GM18867 (cell line): ENCODE measurements at regions not wholly inside any gene's neighbourhood (a gene's known extent, or its start where the extent isn't known, plus 50 kb on each side); places are given as distances from the start of the nearest gene placed in this dataset.
"Not testable (repeated sequence)": the region's sequence is repeated elsewhere in the genome, so short reads cannot be mapped to it uniquely, and the experiment has no call there.

Experiments used
- ATAC-seq: cut with Tn5 transposase; IDR thresholded peaks from one replicate; pipeline ENCODE4 v1.9.1; 2021; ENCODE audit warnings: mild to moderate bottlenecking, moderate library complexity; ENCODE audit not compliant: unreplicated experiment

DNA sequence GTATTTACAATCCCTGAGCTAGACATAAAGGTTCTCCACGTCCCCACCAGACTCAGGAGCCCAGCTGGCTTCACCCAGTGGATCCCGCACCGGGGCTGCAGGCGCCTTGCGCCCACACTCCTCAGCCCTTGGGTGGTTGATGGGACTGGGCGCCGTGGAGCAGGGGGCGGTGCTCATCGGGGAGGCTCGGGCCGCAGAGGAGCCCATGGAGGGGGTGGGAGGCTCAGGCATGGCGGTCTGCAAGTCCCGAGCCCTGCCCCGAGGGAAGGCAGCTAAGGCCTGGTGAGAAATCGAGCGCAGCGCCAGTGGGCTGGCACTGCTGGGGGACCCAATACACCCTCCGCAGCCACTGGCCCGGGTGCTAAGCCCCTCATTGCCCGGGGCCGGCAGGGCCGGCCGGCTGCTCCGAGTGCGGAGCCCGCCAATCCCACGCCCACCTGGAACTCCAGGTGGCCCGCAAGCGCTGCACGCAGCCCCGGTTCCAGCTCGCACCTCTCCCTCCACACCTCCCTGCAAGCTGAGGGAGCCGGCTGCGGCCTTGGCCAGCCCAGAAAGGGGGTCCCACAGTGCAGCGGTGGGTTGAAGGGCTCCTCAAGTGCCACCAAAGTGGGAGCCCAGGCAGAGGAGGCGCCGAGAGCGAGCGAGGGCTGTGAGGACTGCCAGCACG lies 260.9 kb upstream of the BTG1 start:
- not testable (repeated sequence) for ATAC-seq

DNA sequence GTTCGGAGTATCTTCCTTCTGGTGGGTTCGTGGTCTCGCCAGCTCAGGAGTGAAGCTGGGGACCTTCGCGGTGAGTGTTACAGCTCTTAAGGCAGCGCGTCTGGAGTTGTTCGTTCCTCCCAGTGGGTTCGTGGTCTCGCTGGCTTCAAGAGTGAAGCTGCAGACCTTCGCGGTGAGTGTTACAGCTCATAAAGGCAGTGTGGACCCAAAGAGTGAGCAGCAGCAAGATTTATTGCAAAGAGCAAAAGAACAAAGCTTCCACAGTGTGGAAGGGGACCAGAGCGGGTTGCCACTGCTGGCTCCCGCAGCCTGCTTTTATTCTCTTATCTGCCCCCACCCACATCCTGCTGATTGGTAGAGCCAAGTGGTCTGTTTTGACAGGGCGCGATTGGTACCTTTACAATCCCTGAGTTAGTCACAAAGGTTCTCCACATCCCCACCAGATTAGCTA lies 260.2 kb upstream of the BTG1 start:
- not testable (repeated sequence) for ATAC-seq

DNA sequence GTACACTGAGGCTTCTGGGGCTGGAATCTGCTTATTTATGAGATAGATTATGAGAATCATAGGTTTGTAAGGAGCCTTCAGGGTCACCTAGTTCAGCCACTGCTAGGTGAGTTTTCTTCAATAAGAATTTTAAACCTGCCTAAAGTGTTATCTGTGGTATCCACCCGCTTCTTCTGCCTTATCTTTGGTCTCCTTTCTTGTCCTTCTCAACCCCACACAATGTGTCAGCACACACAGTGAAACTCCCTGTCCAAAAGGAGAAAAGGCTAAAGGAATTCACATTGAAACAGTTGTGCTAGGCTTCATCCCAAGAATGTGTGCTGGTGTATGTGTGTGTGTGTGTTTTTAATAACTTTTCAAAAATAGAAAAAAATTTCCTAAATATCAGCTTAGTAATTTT lies 259.3 kb upstream of the BTG1 start:
- ATAC-seq: no peak

DNA sequence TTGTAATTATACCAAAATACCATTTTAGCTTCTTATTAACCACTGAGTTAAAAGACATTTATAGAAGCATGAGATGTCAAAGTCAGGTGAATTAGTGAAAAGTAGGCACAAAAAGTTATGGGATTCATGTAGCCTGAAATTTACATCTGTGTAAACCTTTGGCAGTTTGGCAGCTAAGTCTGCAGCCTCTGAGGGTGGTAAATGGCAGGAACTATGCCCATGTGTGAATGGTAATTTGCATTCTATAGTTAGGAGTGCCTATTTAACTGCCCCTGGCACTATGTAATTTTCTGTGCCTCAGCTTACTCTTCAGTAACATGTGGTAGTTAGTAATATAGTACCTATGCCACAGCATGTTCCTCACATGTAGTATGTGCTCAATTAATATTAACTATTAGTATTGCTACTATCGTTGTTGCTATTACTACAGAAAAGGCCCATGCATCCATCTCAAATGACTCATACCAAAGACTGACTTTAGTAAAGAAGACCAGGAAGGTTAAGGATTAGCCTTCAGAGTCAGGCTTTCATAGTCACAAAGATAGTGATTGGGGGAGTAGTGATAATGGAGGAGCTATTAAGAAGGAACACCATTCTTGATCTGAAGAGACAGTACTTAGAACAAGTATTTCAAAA lies 258.7 kb upstream of the BTG1 start:
- ATAC-seq: no peak

DNA sequence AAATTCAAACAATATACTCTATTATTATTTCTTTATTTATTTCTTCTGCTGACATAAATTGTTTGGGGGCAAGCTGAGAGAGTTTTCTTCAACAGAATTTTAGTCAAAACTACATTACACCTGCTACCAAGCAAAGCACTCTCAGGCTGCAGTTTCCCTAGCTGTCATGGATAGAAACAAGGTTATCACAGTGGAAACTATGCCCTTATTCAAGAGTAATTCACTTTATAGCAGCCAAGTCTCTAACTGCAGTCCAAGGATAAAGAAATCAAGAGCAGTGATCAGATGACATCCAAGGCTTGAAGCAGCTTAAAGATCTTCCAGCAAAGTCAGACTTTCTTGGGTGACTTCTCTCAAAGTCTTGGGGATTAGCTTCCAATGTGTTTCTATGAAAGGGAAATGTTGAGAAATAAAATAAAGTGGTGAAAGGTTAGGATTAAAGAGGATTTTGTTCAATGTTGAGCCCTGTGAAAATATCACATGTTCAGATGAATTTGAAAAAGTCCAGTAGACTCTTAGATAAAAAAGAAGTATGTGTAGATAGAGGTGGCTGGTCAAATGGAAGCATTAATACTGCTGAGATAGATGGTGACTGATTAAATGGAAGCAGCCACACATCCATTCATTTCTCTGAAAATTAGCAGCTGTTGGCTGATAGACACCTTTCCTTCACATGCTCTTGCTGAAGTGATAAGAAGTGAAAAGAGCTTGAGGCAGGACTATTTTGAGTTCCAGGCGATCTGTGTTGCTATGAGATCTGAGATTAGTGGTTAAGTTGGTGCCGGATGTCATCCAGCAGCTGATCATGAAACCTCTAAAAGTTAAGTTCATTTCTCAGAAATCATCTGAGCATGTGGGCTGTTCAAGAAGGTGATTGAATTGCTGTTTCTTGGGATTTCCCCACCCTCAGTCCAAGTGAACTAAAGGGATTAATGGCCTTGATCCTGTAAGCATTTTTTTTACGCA lies 257.8 kb upstream of the BTG1 start:
- ATAC-seq: peak; percentile 89

DNA sequence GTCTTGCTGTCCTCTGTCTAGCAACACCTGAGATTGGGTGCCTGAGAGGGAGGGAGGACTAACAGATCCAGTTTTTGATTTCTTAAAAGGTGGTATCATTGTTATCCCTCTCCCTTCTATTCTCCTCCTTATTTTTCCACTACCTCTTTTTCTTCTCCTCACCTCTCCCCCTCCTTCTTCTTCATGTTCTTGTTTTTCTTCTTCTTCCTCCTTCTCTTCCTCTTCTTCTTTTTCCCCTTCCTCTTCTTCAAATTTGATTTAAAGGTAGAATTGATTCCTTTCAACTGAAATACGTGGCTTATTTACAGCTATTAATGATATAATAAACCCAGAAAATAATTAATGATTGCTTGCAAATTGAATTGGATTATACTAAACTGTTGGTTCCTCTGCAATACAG lies 256.8 kb upstream of the BTG1 start:
- ATAC-seq: no peak

DNA sequence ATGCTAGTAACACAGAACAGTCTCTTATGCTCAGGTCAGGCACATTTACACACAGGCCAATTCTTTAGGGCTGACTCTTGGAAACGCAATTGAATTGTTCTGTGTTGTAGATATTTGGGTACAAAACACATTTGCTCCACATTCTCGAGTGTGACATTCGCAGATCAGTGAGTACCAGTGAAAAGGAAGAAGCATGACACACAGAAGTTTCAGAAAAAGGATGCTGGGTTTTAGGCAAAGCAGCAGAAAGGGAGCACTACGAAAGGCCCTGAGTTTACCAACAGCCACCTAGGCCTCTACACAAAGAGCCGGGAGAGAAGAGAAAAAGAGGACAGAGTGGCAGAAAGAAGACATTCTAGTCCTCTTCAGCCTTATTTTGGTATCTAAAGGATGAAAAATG lies 254.4 kb upstream of the BTG1 start:
- peak; percentile 55 for ATAC-seq

DNA sequence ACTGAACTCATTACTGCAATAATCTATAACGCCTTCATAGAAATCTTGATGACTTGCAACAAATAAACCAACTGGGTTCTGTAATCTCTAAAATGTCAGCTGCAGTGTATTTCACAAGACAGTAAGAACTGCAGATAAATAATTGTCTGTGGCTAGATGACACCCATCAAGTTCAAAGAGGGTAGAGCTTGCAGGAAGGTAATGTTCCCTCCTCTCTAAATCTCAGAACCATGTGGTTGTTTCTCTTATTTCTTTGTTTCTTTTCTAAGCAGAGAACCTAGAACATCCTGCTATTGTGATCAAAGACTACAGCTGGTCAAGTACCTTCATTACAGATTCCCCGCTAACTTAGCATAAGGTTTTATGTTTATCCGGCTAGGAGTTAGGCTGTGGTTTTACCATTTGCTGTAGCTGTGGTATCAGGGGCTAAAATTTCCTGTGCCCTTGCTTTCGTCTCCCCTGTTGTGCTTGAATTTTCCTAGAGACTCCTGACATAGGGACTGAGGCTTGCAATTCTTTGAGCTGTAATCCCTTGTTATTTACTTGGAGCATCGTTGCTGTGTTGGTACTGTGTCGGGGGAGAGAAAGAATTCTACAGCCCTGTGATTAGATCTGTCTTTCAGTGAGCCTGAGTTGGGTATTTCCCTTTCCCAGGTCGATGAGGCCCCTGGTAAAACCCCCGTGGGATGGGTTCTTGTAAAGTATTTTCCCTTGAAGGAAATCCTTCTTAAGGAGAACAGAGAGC lies 253.1 kb upstream of the BTG1 start:
- ATAC-seq: no peak

DNA sequence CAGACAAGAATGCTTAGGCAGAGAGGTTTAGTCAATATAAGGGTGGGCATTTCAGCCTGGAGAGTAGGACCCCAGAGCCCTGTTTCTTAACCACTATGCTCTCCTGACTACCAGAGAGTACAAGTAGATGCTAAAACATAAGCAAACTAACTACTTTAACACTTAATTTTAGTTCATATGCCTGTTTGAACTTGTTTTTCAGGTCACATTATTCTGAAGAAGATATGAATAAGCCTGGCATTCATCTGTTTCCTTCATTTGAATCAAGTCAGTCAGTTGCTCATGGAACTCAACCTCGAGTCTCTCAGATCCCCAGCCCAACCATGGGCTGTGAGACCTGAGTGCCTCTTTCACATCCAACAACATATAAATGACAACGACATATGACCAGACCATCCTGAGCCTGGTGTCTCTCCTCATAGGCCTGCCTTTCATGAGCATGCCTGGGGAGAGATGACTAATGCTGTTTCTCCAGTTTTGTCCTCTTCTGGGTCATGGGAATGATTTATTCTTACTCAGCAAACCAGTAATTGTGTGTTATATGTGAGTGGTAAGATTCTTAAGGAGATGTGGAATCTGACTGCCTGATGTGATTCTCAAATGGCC lies 251.1 kb upstream of the BTG1 start:
- ATAC-seq: no peak

DNA sequence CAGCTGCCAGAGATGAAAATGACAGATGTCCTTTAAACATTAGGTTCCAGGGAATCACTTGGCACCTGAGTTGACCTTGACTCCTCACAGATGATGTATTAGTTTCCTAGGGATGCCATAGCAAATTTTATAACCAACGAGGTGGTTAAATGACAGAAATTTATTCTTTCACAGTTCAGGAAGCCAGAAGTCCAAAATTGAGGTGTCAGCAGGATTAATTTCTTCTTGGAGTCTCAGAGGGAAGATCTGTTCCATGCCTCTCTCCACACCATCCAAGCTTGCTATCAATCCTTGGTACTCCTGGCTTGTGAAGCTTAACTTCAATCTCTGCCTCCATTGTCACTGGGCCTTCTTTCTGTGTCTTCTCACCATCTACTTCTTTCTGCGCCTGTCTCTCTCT lies 249.7 kb upstream of the BTG1 start:
- no peak for ATAC-seq

DNA sequence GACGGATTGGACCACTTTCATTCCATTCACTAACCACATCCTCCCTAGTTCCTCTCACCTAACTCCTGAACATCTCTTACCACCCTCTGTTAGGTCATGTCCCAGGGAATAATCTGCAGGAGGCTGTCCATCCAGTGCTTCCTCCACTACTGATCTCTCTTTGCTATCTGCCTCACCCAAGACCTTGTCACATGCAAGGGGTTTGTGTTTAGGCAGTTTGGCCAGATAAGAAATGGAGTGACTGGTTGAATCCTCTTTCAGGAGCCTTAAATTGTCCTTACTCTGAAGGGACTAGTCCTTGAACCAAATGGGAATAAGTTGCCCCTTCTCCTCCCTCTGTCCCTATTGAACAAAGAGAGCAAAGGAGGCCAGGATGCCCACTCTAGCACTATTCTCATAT lies 249.2 kb upstream of the BTG1 start:
- ATAC-seq: no peak

DNA sequence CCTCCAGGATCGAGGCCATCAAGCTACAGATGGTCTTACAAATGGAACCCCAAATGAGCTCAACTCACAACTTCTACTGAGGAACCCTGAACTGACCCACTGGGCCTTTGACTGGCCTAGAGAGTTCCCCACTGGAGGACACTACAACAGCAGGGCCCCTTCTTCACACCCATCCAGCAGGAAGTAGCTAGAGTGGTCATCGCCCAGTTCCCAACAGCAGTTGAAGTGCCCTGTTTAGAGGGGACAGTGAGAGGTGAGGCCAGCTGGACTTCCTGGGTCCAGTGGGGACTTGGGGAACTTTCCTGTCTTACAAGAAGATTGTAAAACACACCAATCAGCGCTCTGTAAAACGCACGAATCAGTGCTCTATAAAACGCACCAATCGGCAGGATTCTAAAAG lies 247.9 kb upstream of the BTG1 start:
- no peak for ATAC-seq

DNA sequence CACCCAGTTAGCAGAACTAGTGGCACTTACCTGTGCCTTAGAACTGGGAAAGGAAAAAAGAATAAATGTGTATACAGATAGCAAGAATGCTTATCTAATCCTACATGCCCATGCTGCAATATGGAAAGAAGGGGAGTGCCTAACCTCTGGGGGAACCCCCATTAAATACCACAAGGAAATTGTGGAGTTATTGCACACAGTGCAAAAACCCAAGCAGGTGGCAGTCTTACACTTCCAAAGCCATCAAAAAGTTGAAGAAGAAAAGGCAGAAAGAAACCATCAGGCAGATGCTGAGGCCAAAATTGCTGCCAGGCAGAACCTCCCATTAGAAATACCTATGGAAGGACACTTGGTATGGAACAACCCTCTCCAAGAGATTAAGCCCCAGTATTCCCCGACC lies 246.1 kb upstream of the BTG1 start:
- not testable (repeated sequence) for ATAC-seq

DNA sequence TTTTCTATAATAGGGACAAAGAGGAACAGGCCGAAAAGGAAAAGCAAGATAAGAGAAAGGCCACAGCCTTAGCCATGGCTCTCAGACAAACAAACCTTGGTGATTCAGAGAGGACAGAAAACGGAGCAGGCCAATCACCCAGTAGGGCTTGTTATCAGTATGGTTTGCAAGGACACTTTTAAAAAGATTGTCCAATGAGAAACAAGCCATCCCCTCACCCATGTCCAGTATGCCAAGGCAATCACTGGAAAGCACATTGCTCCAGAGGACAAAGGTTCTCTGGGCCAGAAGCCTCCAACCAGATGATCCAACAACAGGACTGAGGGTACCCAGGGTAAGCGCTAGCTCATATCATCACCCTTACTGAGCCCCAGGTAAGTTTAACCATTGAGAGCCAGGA lies 243.8 kb upstream of the BTG1 start:
- no peak for ATAC-seq

DNA sequence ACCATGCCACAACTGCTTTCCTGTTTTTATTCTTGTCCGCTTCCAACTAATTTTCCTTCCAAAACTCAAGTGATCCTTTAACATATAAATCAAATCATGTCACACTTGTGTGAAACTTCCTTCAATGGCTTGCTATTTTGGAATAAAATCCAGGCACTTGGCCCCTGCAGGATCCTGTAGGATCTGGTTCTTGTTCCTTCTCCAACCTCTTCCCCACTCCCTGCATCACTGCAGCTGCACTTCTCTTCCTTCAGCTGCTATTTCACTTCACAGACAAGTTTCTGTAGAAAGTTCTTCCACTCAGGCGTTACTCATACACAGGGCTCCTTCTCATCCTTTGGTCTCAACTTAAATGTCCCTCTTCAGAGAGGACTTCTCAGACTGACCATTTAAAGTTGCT lies 239.7 kb upstream of the BTG1 start:
- ATAC-seq: no peak

DNA sequence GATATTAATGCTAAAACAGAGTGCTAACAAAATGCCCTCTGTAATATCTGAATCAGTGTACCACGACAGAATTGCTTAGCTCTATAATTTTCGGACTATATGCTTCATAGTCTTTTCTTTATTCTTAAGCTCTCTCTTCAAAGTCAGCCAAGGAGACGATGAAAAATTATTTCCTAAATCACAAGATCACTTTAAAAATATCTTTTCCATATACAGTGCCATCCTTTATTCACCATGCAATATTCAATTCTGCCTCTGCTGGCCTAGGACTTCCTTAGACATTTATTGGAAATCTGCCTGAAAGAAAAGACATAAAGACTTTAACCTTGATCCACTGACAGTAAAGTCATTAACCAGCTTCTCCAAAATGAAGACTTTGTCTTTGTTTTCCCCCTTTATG lies 238.9 kb upstream of the BTG1 start:
- no peak for ATAC-seq

DNA sequence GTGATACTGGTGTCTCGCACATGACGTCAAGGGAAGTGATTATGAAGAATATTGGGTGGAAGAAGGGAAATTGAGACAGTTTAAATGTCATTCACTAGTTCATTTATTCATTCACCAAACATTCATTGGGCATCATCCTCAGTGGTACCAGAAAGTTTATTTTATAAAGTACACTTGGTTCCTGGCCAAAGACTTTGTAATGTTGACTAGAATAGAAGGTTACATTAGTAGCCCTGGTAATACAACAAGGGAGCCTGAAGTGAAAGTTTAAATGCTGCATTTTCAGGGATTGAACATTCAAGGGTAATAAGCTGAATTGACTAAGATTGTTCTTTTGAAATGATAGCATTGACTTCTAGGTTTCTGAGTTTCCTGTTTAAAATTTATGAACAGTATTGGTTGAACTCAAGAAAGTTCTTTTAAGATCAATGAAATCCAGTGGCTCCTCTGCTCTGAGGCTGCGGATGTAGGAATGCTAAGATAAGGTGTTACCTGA lies 236.8 kb upstream of the BTG1 start:
- ATAC-seq: no peak

DNA sequence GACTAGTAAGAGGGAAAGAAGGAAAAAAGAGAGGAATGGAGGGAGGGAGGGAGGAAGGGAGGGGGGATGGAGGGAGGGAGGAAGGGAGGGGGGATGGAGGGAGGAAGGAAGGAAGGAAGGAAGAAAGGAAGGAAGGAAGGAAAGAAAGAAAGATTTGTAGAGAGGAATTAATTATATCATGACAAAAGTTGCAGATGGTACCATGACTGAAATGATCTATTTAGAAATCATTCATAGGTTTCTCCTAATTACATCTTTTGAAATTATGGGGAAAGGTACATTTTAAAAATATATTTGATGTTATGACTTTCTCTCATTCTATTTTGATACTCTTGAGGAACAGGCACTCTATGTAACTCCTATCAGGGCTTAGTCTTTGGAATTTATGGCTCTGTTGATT lies 236.2 kb upstream of the BTG1 start:
- ATAC-seq: no peak

DNA sequence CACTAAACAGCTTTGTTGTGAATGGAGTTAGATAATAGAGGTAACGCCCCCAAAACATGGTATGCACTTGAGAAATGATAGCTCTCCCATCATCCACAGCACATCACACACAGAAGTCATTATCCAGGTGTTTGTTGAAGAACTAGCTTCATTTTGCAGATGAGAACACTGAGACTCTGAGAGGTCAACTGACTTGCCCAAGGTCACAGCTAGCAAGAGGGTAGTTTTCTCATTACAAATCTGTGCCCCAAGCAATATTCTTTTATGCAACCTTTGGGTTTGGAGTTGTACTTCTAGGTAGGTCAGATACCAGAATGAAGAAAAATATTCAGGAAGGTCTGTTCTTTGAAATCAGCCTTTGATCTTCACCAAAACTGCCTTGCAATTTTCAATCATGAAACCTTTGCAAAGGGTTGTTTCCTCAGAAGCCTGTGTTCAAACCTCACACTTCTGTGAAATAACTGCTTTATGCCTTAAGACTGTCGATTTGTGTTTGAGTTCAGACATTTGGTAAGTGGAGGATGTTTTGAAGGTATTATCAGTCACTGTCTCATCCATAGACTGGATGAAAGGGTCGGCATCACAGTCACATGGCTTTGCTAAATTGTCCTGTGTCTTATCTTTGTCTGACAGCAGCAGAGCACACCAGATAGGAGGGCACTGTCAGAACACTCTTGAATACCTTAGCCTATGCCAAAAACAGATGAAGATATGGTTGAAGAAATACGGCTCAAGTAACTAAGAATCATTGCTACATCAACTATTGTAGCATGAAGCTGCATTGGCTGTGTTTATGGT lies 233.2 kb upstream of the BTG1 start:
- no peak for ATAC-seq

DNA sequence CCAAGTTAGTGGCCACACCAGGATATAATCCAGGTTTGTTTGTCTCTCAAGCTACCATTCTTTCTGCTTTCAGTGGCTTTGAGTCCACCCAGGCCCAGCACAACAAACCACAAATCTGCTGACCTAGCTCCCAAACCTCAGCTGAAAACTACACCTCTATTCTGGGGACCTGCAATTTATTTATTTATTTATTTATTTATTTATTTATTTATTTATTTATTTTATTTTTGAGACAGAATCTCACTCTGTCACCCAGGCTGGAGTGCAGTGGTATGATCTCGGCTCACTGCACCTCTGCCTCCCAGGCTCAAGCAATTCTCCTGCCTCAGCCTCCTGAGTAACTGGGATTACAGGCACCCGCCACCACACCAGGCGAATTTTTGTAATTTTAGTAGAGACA lies 229.9 kb upstream of the BTG1 start:
- ATAC-seq: not testable (repeated sequence)
